CD4-positive, alpha-beta T cell treated with Interferon gamma for 1 hour (primary cell): ENCODE measurements at regions not wholly inside any gene's neighbourhood (a gene's known extent, or its start where the extent isn't known, plus 50 kb on each side); places are given as distances from the start of the nearest gene placed in this dataset.
"Not testable (repeated sequence)": the region's sequence is repeated elsewhere in the genome, so short reads cannot be mapped to it uniquely, and the experiment has no call there.

Experiments used
- DNase-seq: peaks from one replicate; pipeline ENCODE4 v3.0.0-alpha.2; 2020

GRCh38 chr9:107805201-107805600 lies 315.6 kb upstream of the KLF4 start:
- DNase-seq, result no peak

GRCh38 chr9:107794259-107794658 lies 304.7 kb upstream of the KLF4 start:
- no peak for DNase-seq

GRCh38 chr9:107793541-107793940 lies 304.0 kb upstream of the KLF4 start:
- no peak for DNase-seq

GRCh38 chr9:107792596-107792995 lies 303.0 kb upstream of the KLF4 start:
- no peak for DNase-seq

GRCh38 chr9:107792006-107792405 lies 302.4 kb upstream of the KLF4 start:
- no peak for DNase-seq

- DNase-seq, result no peak
Measured at GRCh38 chr9:107789001-107789700, 299.6 kb upstream of the KLF4 start.

- DNase-seq, result no peak
Measured at GRCh38 chr9:107786561-107786960, 297.0 kb upstream of the KLF4 start.

- DNase-seq, result no peak
Measured at GRCh38 chr9:107784235-107784958, 294.8 kb upstream of the KLF4 start.

GRCh38 chr9:107782789-107783188 lies 293.2 kb upstream of the KLF4 start:
- no peak for DNase-seq

- no peak for DNase-seq
Measured at GRCh38 chr9:107782381-107782780, 292.8 kb upstream of the KLF4 start.

- DNase-seq, result no peak
Measured at GRCh38 chr9:107780960-107781359, 291.4 kb upstream of the KLF4 start.

GRCh38 chr9:107779731-107780130 lies 290.2 kb upstream of the KLF4 start:
- no peak for DNase-seq

- no peak for DNase-seq
Measured at GRCh38 chr9:107778661-107779060, 289.1 kb upstream of the KLF4 start.

- DNase-seq, result peak; percentile 9
Measured at GRCh38 chr9:107774099-107774498, 284.5 kb upstream of the KLF4 start.

- DNase-seq, result no peak
Measured at GRCh38 chr9:107772988-107773387, 283.4 kb upstream of the KLF4 start.

- DNase-seq, result no peak
Measured at GRCh38 chr9:107770716-107771115, 281.1 kb upstream of the KLF4 start.

GRCh38 chr9:107768224-107768623 lies 278.7 kb upstream of the KLF4 start:
- no peak for DNase-seq

GRCh38 chr9:107767711-107768110 lies 278.1 kb upstream of the KLF4 start:
- no peak for DNase-seq

- DNase-seq, result not testable (repeated sequence)
Measured at GRCh38 chr9:107763469-107763868, 273.9 kb upstream of the KLF4 start.

- DNase-seq, result no peak
Measured at GRCh38 chr9:107761307-107761706, 271.7 kb upstream of the KLF4 start.

GRCh38 chr9:107760469-107761242 lies 271.1 kb upstream of the KLF4 start:
- peak; percentile 59 for DNase-seq

- no peak for DNase-seq
Measured at GRCh38 chr9:107759823-107760166, 270.2 kb upstream of the KLF4 start.

GRCh38 chr9:107759009-107759822 lies 269.6 kb upstream of the KLF4 start:
- no peak for DNase-seq
